Fibroblast of villous mesenchyme (primary cell): ENCODE measurements at regions not wholly inside any gene's neighbourhood (a gene's known extent, or its start where the extent isn't known, plus 50 kb on each side); places are given as distances from the start of the nearest gene placed in this dataset.

Experiments used
- DNase-seq: peaks from one replicate; pipeline ENCODE4 v3.0.0-alpha.2; 2010; ENCODE audit warnings: low read depth
- H3K4me3 ChIP-seq: 2 replicates; pipeline ENCODE4 v1.5.1; 2011; ENCODE audit warnings: low read depth, mild to moderate bottlenecking, low read length
- CTCF ChIP-seq: IDR thresholded peaks from 2 replicates; pipeline ENCODE4 v1.5.1; 2012; ENCODE audit warnings: low read depth, mild to moderate bottlenecking, low read length; ENCODE audit not compliant: insufficient read depth

- no peak for TF ChIP-seq CTCF
- H3K4me3 ChIP-seq: no peak overlapping the region
- peak; percentile 88 for DNase-seq
Observed at GRCh38 chr2:122634256-122634655, 878.8 kb downstream of the TSN start.

GRCh38 chr2:122634920-122635319 is 879.5 kb downstream of the TSN start:
- H3K4me3 ChIP-seq: no peak overlapping the region
- DNase-seq: no peak

GRCh38 chr2:122635686-122636085 is 880.2 kb downstream of the TSN start:
- no peak for TF ChIP-seq CTCF
- no peak overlapping the region for H3K4me3 ChIP-seq
- DNase-seq: peak; percentile 16

More at GRCh38 chr2:122634920-122635319, 879.5 kb downstream of the TSN start:
- no peak for TF ChIP-seq CTCF

- H3K4me3 ChIP-seq: no peak overlapping the region
- peak; percentile 4 for DNase-seq
- no peak for TF ChIP-seq CTCF
Observed at GRCh38 chr2:122636097-122636496, 880.6 kb downstream of the TSN start.

GRCh38 chr2:122639176-122639575 is 883.7 kb downstream of the TSN start:
- no peak for DNase-seq
- no peak overlapping the region for H3K4me3 ChIP-seq
- no peak for TF ChIP-seq CTCF

GRCh38 chr2:122639711-122640110 is 884.3 kb downstream of the TSN start:
- H3K4me3 ChIP-seq: no peak overlapping the region

More at GRCh38 chr2:122639711-122640110, 884.3 kb downstream of the TSN start:
- DNase-seq: no peak
- no peak for TF ChIP-seq CTCF
